Activated B cell treated with CpG ODN at 0.5 μM for 24 hours (primary cell): ENCODE measurements at regions not wholly inside any gene's neighbourhood (a gene's known extent, or its start where the extent isn't known, plus 50 kb on each side); places are given as distances from the start of the nearest gene placed in this dataset.

Experiments
- ATAC-seq: fragments of 200-7000 bp; cut with Tn5 transposase; one replicate; pipeline ENCODE4 v1.10.0; 2021; ENCODE audit warnings: low read depth, mild to moderate bottlenecking, moderate library complexity
- CTCF ChIA-PET: fragments of 350-600 bp; sonication (Branson Sonifier 250); formaldehyde crosslinking; loops from one replicate; lab custom pipeline; 2021; ENCODE audit warnings: antibody characterized with exemption; lab: Charles Lee
- POLR2A ChIA-PET: fragments of 350-600 bp; sonication (Branson Sonifier 250); formaldehyde crosslinking; loops from one replicate; lab custom pipeline; 2021; ENCODE audit warnings: antibody characterized with exemption; lab: Charles Lee
- DNase-seq: peaks from one replicate; pipeline ENCODE4 v3.0.0; 2022
- H3K27ac Mint-ChIP-seq: one replicate; pipeline ENCODE4 v1.8.0; 2020; ENCODE audit warnings: mixed read lengths
- H3K27me3 Mint-ChIP-seq: one replicate; pipeline ENCODE4 v1.8.0; 2021; ENCODE audit warnings: mixed read lengths
- H3K36me3 Mint-ChIP-seq: one replicate; pipeline ENCODE4 v1.8.0; 2021; ENCODE audit warnings: low read depth, mixed read lengths
- H3K4me1 Mint-ChIP-seq: one replicate; pipeline ENCODE4 v1.8.0; 2021; ENCODE audit warnings: mixed read lengths
- H3K4me3 Mint-ChIP-seq: one replicate; pipeline ENCODE4 v1.8.0; 2020; ENCODE audit warnings: mild to moderate bottlenecking, mixed read lengths
- H3K9me3 Mint-ChIP-seq: one replicate; pipeline ENCODE4 v1.8.0; 2020; ENCODE audit warnings: mixed read lengths
- CTCF ChIP-seq: fragments of 200-600 bp; IDR thresholded peaks from one replicate; pipeline ENCODE4 v1.8.0; 2022; ENCODE audit warnings: antibody characterized with exemption, mild to moderate bottlenecking
- intact Hi-C: fragments of 100-400 bp; cut with micrococcal nuclease; formaldehyde crosslinking; loops from one replicate; pipeline ENCODE4 v1.15.1; 2024

- ChIA-PET CTCF (no interaction called here), POLR2A (no interaction called here)
- no peaks in the 10 kb centered on the region for H3K9me3 Mint-ChIP-seq
- H3K27me3 Mint-ChIP-seq, result peaks cover 29% of the 10 kb centered on the region
- peaks cover 2% of the 10 kb centered on the region for H3K4me1 Mint-ChIP-seq
- H3K4me3 Mint-ChIP-seq, result no peak overlapping the region
- no peaks in the 10 kb centered on the region for H3K36me3 Mint-ChIP-seq
- TF ChIP-seq CTCF, result no peak
- ATAC-seq, result no peak
- intact Hi-C loops, result no loop called here
- DNase-seq, result no peak
- no peak overlapping the region for H3K27ac Mint-ChIP-seq
These were observed 57.4 kb upstream of the SLCO4A1 start for GRCh38 chr20:62584671-62585460.

- no peaks in the 10 kb centered on the region for H3K36me3 Mint-ChIP-seq
- H3K4me3 Mint-ChIP-seq, result no peak overlapping the region
- DNase-seq (no peak), ATAC-seq (no peak)
- ChIA-PET POLR2A (interaction anchor here (0.6 kb wide), 1 partner anchor 220 kb away, joined by 3 read pairs; no protein-coding TSS in a partner anchor), CTCF (no interaction called here)
- H3K9me3 Mint-ChIP-seq, result no peaks in the 10 kb centered on the region
- peaks cover 25% of the 10 kb centered on the region for H3K27me3 Mint-ChIP-seq
- peaks cover 2% of the 10 kb centered on the region for H3K4me1 Mint-ChIP-seq
- intact Hi-C loops, result no loop called here
- TF ChIP-seq CTCF, result no peak
- H3K27ac Mint-ChIP-seq, result no peak overlapping the region
These were observed 56.8 kb upstream of the SLCO4A1 start for GRCh38 chr20:62585461-62585970.

- Mint-ChIP-seq H3K36me3 (no peaks in the 10 kb centered on the region), H3K9me3 (no peaks in the 10 kb centered on the region), H3K27ac (no peak overlapping the region), H3K4me1 (peaks cover 2% of the 10 kb centered on the region), H3K27me3 (peaks cover 25% of the 10 kb centered on the region), H3K4me3 (no peak overlapping the region)
- POLR2A ChIA-PET, result no interaction called here
- intact Hi-C loops, result no loop called here
- CTCF ChIA-PET, result no interaction called here
- no peak for DNase-seq
- no peak for ATAC-seq
- no peak for TF ChIP-seq CTCF
These were observed 55.5 kb upstream of the SLCO4A1 start for GRCh38 chr20:62586799-62587198.

GRCh38 chr20:62587757-62588402 is 54.4 kb upstream of the SLCO4A1 start:
- Mint-ChIP-seq H3K4me1 (no peaks in the 10 kb centered on the region), H3K4me3 (no peak overlapping the region), H3K27me3 (peaks cover 21% of the 10 kb centered on the region), H3K9me3 (no peaks in the 10 kb centered on the region), H3K36me3 (no peaks in the 10 kb centered on the region), H3K27ac (no peak overlapping the region)
- ChIA-PET CTCF (no interaction called here), POLR2A (no interaction called here)
- intact Hi-C loops, result no loop called here
- no peak for ATAC-seq
- no peak for DNase-seq
- TF ChIP-seq CTCF, result no peak

GRCh38 chr20:62588458-62589149 is 53.7 kb upstream of the SLCO4A1 start:
- Mint-ChIP-seq H3K4me3 (no peak overlapping the region), H3K27me3 (peaks cover 14% of the 10 kb centered on the region), H3K36me3 (no peaks in the 10 kb centered on the region), H3K4me1 (no peaks in the 10 kb centered on the region), H3K9me3 (no peaks in the 10 kb centered on the region), H3K27ac (no peak overlapping the region)
- CTCF ChIA-PET, result no interaction called here
- POLR2A ChIA-PET, result interaction anchor here (0.6 kb wide), 1 partner anchor 17 kb away, joined by 3 read pairs; no protein-coding TSS in a partner anchor
- TF ChIP-seq CTCF, result no peak
- intact Hi-C loops, result no loop called here
- ATAC-seq, result no peak
- DNase-seq, result no peak
